DOHH2 (cell line): ENCODE measurements at regions not wholly inside any gene's neighbourhood (a gene's known extent, or its start where the extent isn't known, plus 50 kb on each side); places are given as distances from the start of the nearest gene placed in this dataset.

Source experiments
- H3F3A ChIP-seq: fragments of 200-600 bp; sonication (generic), shearing (Covaris generic); 2 replicates; pipeline ENCODE4 v1.6.0; 2016; ENCODE audit warnings: antibody characterized with exemption, mild to moderate bottlenecking; ENCODE audit not compliant: control insufficient read depth, insufficient read depth
- H3K27ac ChIP-seq: fragments of 200-600 bp; sonication (generic); 2 replicates; pipeline ENCODE4 v1.5.1; 2014; ENCODE audit warnings: low read depth, mild to moderate bottlenecking, low read length, moderate library complexity
- H3K27me3 ChIP-seq: fragments of 200-600 bp; sonication (generic); 2 replicates; pipeline ENCODE4 v1.6.1; 2014; ENCODE audit warnings: mild to moderate bottlenecking, low read length, mixed read lengths; ENCODE audit not compliant: control insufficient read depth
- H3K36me3 ChIP-seq: fragments of 200-600 bp; sonication (generic); 2 replicates; pipeline ENCODE4 v1.6.1; 2014; ENCODE audit warnings: mild to moderate bottlenecking, low read length, moderate library complexity, mixed read lengths; ENCODE audit not compliant: control insufficient read depth
- H3K4me1 ChIP-seq: fragments of 200-600 bp; sonication (generic); 2 replicates; pipeline ENCODE4 v1.6.1; 2014; ENCODE audit warnings: mild to moderate bottlenecking, low read length, mixed read lengths; ENCODE audit not compliant: control insufficient read depth
- H3K4me2 ChIP-seq: fragments of 200-600 bp; sonication (generic); 2 replicates; pipeline ENCODE4 v1.6.0; 2014; ENCODE audit warnings: mild to moderate bottlenecking, low read length, moderate library complexity
- H3K4me3 ChIP-seq: fragments of 200-600 bp; sonication (generic); 2 replicates; pipeline ENCODE4 v1.5.1; 2014; ENCODE audit warnings: mild to moderate bottlenecking, low read length, mixed read lengths
- H3K79me2 ChIP-seq: fragments of 200-600 bp; sonication (generic); 2 replicates; pipeline ENCODE4 v1.6.1; 2014; ENCODE audit warnings: mild to moderate bottlenecking, low read length, mixed read lengths; ENCODE audit not compliant: control insufficient read depth
- H3K9me2 ChIP-seq: fragments of 200-600 bp; sonication (generic); replicated peaks from 2 replicates; pipeline ENCODE4 v1.6.1; 2014; ENCODE audit warnings: mild to moderate bottlenecking, low read length, mixed read lengths; ENCODE audit not compliant: control insufficient read depth
- H3K9me3 ChIP-seq: fragments of 200-600 bp; sonication (generic); 2 replicates; pipeline ENCODE4 v1.6.1; 2014; ENCODE audit warnings: antibody characterized with exemption, low read length, mixed read lengths; ENCODE audit not compliant: control insufficient read depth, insufficient read depth
- H4K20me1 ChIP-seq: fragments of 200-600 bp; sonication (generic); 2 replicates; pipeline ENCODE4 v1.6.0; 2014; ENCODE audit warnings: low read depth, mild to moderate bottlenecking, antibody characterized with exemption, low read length, moderate library complexity; ENCODE audit not compliant: control insufficient read depth, insufficient read depth
- EZH2phosphoT487 ChIP-seq: fragments of 200-600 bp; sonication (generic); IDR thresholded peaks from 2 replicates; pipeline ENCODE4 v1.6.1; 2017; ENCODE audit warnings: borderline replicate concordance, mild to moderate bottlenecking, antibody characterized with exemption, low read length, moderate library complexity, mixed read lengths
- TF ChIP-seq, protein P1 (sequence below): fragments of 200-600 bp; sonication (generic); IDR thresholded peaks from one replicate; pipeline ENCODE4 v1.5.1; 2014; ENCODE audit warnings: antibody characterized with exemption, mild to moderate bottlenecking, low read depth, low read length; ENCODE audit not compliant: poor library complexity, severe bottlenecking

DNA sequence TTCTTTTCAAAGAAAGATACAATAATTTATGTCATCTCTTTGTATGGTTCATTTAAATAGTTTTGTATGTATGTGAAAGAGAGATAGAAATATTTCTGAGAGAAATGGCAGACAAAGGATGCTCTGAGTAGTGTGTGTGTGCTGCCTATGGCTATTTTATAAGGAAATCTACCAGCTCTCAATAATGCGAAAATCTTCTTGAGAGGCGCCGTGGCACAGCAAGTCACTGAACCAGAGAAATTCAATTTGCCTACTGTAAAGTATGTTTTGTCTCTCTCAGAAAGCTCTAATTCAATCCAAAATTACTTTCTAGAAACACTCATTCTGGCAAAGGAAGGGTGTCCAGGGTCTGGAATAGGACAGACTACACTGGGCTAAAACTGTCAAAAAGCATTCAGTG, 1981.1 kb downstream of the EFNA5 start:
- Histone ChIP-seq H3K27ac (no peak overlapping the region), H3K36me3 (no peaks in the 10 kb centered on the region), H4K20me1 (no peaks in the 10 kb centered on the region), H3K9me2 (no peaks in the 10 kb centered on the region), H3K4me2 (no peak overlapping the region), H3K4me1 (no peaks in the 10 kb centered on the region), H3K27me3 (no peaks in the 10 kb centered on the region), H3F3A (no peaks in the 10 kb centered on the region), H3K9me3 (no peaks in the 10 kb centered on the region), H3K79me2 (no peaks in the 10 kb centered on the region), H3K4me3 (no peak overlapping the region)
- TF ChIP-seq EZH2phosphoT487 = no peak
- TF ChIP-seq, protein P1, sequence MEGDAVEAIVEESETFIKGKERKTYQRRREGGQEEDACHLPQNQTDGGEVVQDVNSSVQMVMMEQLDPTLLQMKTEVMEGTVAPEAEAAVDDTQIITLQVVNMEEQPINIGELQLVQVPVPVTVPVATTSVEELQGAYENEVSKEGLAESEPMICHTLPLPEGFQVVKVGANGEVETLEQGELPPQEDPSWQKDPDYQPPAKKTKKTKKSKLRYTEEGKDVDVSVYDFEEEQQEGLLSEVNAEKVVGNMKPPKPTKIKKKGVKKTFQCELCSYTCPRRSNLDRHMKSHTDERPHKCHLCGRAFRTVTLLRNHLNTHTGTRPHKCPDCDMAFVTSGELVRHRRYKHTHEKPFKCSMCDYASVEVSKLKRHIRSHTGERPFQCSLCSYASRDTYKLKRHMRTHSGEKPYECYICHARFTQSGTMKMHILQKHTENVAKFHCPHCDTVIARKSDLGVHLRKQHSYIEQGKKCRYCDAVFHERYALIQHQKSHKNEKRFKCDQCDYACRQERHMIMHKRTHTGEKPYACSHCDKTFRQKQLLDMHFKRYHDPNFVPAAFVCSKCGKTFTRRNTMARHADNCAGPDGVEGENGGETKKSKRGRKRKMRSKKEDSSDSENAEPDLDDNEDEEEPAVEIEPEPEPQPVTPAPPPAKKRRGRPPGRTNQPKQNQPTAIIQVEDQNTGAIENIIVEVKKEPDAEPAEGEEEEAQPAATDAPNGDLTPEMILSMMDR = no peak

DNA sequence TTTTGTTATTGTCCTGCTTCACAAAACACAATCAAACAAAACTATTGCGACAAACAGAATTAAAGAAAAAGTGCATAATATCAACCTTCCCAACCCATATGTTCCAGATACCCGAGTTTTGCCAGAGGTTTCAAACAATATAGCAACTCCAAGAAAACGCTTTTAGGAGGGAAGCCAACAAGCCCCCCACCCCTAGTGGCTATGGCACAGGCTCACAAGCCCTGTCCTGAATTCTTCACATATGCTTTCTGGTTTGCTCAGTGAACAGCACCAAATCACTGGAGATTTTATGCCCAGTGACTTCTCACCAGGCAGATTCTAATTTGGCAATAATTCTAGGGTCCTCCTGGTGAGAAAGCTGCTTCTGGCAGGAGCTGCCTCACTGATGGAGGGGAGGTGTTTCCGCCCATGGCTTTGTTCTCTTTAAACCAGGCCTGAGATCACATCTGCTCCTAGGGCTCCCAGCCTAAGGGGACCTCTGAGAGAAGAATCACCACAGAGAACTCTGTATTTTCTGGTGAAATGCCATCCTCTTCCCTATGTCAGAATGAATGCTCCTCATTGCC, 1982.4 kb downstream of the EFNA5 start:
- Histone ChIP-seq H3K27ac (no peak overlapping the region), H3K4me1 (no peaks in the 10 kb centered on the region), H3K9me3 (no peaks in the 10 kb centered on the region), H3K4me2 (no peak overlapping the region), H3K27me3 (no peaks in the 10 kb centered on the region), H3F3A (no peaks in the 10 kb centered on the region), H3K79me2 (no peaks in the 10 kb centered on the region), H3K36me3 (no peaks in the 10 kb centered on the region), H4K20me1 (no peaks in the 10 kb centered on the region), H3K9me2 (no peaks in the 10 kb centered on the region), H3K4me3 (no peak overlapping the region)
- TF ChIP-seq, protein P1 = no peak
- TF ChIP-seq EZH2phosphoT487 = no peak

DNA sequence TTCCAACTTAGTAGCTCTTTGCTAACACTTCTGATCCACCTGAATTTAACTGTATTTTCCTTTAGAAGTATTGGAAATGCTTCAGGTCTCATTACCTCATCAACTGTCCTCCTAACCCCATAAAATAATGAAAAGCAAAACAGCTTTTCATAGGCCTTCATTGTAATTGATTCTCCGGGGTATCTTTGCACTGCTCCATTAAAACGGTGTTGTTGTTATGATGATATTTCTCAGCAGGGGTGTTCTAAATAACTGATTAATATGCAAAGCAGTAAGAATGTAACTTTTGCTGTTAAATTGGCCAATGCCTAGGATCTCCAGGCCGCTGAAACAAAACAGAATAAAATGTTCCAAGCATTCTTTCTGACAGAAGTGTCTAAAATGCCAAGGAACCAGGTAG, 1983.2 kb downstream of the EFNA5 start:
- Histone ChIP-seq H3K9me2 (no peaks in the 10 kb centered on the region), H3K27me3 (no peaks in the 10 kb centered on the region), H3K79me2 (no peaks in the 10 kb centered on the region), H3K4me1 (no peaks in the 10 kb centered on the region), H4K20me1 (no peaks in the 10 kb centered on the region), H3K36me3 (no peaks in the 10 kb centered on the region), H3K4me3 (no peak overlapping the region), H3K27ac (no peak overlapping the region), H3K4me2 (no peak overlapping the region), H3K9me3 (no peaks in the 10 kb centered on the region), H3F3A (no peaks in the 10 kb centered on the region)
- TF ChIP-seq EZH2phosphoT487 = no peak

DNA sequence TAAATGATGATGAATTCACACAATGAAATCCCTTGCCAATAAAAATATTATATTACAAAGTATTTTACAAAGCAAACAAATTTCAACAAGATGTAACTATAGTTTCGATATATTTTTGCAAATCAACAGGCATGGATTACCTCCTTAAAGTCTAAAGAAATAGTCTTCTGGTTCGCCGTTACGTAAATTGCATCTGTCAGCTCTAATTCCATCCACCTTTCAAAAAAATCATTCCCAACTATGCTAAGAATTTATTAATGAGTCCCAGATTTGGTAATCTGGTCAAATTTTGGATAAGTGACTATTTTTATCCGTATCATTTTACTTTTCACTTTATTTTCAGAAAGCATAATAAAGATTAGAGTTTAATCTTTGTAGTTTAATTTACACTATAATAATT, 1984.9 kb downstream of the EFNA5 start:
- Histone ChIP-seq H3K4me1 (no peaks in the 10 kb centered on the region), H3K27me3 (no peaks in the 10 kb centered on the region), H3K79me2 (no peaks in the 10 kb centered on the region), H3K4me2 (no peak overlapping the region), H3K9me3 (no peaks in the 10 kb centered on the region), H3K9me2 (no peaks in the 10 kb centered on the region), H3K36me3 (no peaks in the 10 kb centered on the region), H3K4me3 (no peak overlapping the region), H4K20me1 (no peaks in the 10 kb centered on the region), H3K27ac (no peak overlapping the region), H3F3A (no peaks in the 10 kb centered on the region)
- TF ChIP-seq, protein P1 = no peak
- no peak for TF ChIP-seq EZH2phosphoT487
